CD4-positive, alpha-beta T cell treated with Interleukin-1 beta for 1 hour (primary cell): ENCODE measurements at regions not wholly inside any gene's neighbourhood (a gene's known extent, or its start where the extent isn't known, plus 50 kb on each side); places are given as distances from the start of the nearest gene placed in this dataset.
A peak's percentile ranks its signal among the peaks of the same experiment; 100 is the strongest.
"Not testable (repeated sequence)": the region's sequence is repeated elsewhere in the genome, so short reads cannot be mapped to it uniquely, and the experiment has no call there.

Experiments used
- DNase-seq, 2 donors: peaks; one replicate each; pipeline ENCODE4 v3.0.0-alpha.2; 2020 to 2022

- no peak for DNase-seq
These were observed 226.9 kb upstream of the IRF2BP2 start for GRCh38 chr1:234836776-234837357.

- peak in 1 of 2 donors; percentile 46 for DNase-seq
These were observed 226.2 kb upstream of the IRF2BP2 start for GRCh38 chr1:234836045-234836681.

- DNase-seq, result no peak
These were observed 225.3 kb upstream of the IRF2BP2 start for GRCh38 chr1:234835239-234835638.

- DNase-seq, result no peak
These were observed 223.7 kb upstream of the IRF2BP2 start for GRCh38 chr1:234833646-234834045.

- no peak for DNase-seq
These were observed 223.1 kb upstream of the IRF2BP2 start for GRCh38 chr1:234833118-234833517.

GRCh38 chr1:234827656-234828055 lies 217.7 kb upstream of the IRF2BP2 start:
- DNase-seq, result no peak

- no peak for DNase-seq
These were observed 217.2 kb upstream of the IRF2BP2 start for GRCh38 chr1:234827181-234827580.

- no peak for DNase-seq
These were observed 216.4 kb upstream of the IRF2BP2 start for GRCh38 chr1:234826352-234826751.

GRCh38 chr1:234825498-234826165 lies 215.7 kb upstream of the IRF2BP2 start:
- no peak for DNase-seq

GRCh38 chr1:234824836-234825235 lies 214.9 kb upstream of the IRF2BP2 start:
- DNase-seq, result not testable (repeated sequence)

GRCh38 chr1:234823191-234824176 lies 213.5 kb upstream of the IRF2BP2 start:
- DNase-seq, result no peak

GRCh38 chr1:234821840-234822239 lies 211.9 kb upstream of the IRF2BP2 start:
- no peak for DNase-seq

- DNase-seq, result no peak
These were observed 210.6 kb upstream of the IRF2BP2 start for GRCh38 chr1:234820597-234820996.

- not testable (repeated sequence) for DNase-seq
These were observed 209.9 kb upstream of the IRF2BP2 start for GRCh38 chr1:234819845-234820244.

GRCh38 chr1:234818040-234818387 lies 208.0 kb upstream of the IRF2BP2 start:
- not testable (repeated sequence) for DNase-seq

- DNase-seq, result not testable (repeated sequence)
These were observed 207.5 kb upstream of the IRF2BP2 start for GRCh38 chr1:234817313-234818039.

- DNase-seq, result not testable (repeated sequence)
These were observed 206.9 kb upstream of the IRF2BP2 start for GRCh38 chr1:234816864-234817263.

- DNase-seq, result not testable (repeated sequence)
These were observed 206.3 kb upstream of the IRF2BP2 start for GRCh38 chr1:234816186-234816851.

GRCh38 chr1:234815295-234815815 lies 205.4 kb upstream of the IRF2BP2 start:
- not testable (repeated sequence) for DNase-seq

- DNase-seq, result not testable (repeated sequence)
These were observed 204.3 kb upstream of the IRF2BP2 start for GRCh38 chr1:234814235-234814634.

- not testable (repeated sequence) for DNase-seq
These were observed 201.8 kb upstream of the IRF2BP2 start for GRCh38 chr1:234811824-234812223.
